Tibial artery (tissue), 4 donors: ENCODE measurements at regions not wholly inside any gene's neighbourhood (a gene's known extent, or its start where the extent isn't known, plus 50 kb on each side); places are given as distances from the start of the nearest gene placed in this dataset.

ENCODE experiments used
- DNase-seq, 2 donors: peaks; one replicate each; pipeline ENCODE4 v3.0.0-alpha.2; 2019
- H3K27ac ChIP-seq, 2 donors: fragments of 200-600 bp; sonication (generic) in 1 of 2; 1 replicate in 1 of 2; 2 replicates in 1 of 2; pipeline ENCODE4 v1.5.1; 2018 to 2019; ENCODE audit warnings: mild to moderate bottlenecking in 1 of 2
- H3K27me3 ChIP-seq, 2 donors: fragments of 200-600 bp; sonication (generic) in 1 of 2; one replicate each; pipeline versions ENCODE4 v1.5.1 to v1.6.0; 2016 to 2019
- H3K36me3 ChIP-seq, 3 donors: fragments of 200-600 bp; sonication (generic) in 2 of 3; one replicate each; pipeline ENCODE4 v1.5.1; 2016 to 2019; ENCODE audit warnings: mild to moderate bottlenecking in 2 of 3
- H3K4me1 ChIP-seq, 4 donors: fragments of 200-600 bp; sonication (generic) in 2 of 4; 1 replicate in 3 of 4; 2 replicates in 1 of 4; pipeline ENCODE4 v1.5.1; 2016 to 2019
- H3K4me3 ChIP-seq, 2 donors: fragments of 200-600 bp; sonication (generic) in 1 of 2; 1 replicate in 1 of 2; 2 replicates in 1 of 2; pipeline ENCODE4 v1.5.1; 2018 to 2019; ENCODE audit warnings: mild to moderate bottlenecking in 2 of 2
- H3K9me3 ChIP-seq, 3 donors: fragments of 200-600 bp; sonication (generic) in 1 of 3; one replicate each; pipeline ENCODE4 v1.5.1; 2016 to 2019
- intact Hi-C: fragments of 100-400 bp; cut with DNase I; formaldehyde crosslinking; loops from one replicate; pipeline ENCODE4 v1.15.0; 2023; ENCODE audit warnings: low total_unique reads
- TF ChIP-seq, protein P1 (sequence below), 2 experiments: fragments of 200-600 bp in 1 of 2; fragments of 450-650 bp in 1 of 2; IDR thresholded peaks; one replicate each; pipeline ENCODE4 v1.5.1; 2017 to 2019; ENCODE audit warnings: antibody characterized with exemption in 2 of 2, mild to moderate bottlenecking in 1 of 2, moderate library complexity in 1 of 2

DNA sequence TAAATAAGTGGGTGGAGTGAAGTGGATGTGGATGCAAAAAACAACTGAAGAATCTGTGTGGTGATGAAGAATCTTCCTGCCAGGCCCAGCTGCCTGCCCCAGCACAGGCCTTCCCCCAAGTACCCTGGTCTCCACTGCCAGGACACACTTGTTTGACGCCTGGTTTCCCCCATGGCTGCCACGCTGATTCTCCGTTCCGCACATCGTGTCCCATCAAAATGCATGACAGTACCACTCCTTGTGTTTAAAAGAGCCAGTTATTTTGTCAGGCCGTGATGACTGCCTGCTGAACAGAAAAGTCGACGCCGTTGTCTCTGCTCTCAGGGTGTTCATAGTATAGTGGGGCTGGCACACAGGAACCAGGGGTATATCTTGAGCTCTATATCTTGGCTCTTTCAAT, 50.3 kb upstream of the KYNU start:
- H3K36me3 ChIP-seq = no peaks in the 10 kb centered on the region
- TF ChIP-seq, protein P1, sequence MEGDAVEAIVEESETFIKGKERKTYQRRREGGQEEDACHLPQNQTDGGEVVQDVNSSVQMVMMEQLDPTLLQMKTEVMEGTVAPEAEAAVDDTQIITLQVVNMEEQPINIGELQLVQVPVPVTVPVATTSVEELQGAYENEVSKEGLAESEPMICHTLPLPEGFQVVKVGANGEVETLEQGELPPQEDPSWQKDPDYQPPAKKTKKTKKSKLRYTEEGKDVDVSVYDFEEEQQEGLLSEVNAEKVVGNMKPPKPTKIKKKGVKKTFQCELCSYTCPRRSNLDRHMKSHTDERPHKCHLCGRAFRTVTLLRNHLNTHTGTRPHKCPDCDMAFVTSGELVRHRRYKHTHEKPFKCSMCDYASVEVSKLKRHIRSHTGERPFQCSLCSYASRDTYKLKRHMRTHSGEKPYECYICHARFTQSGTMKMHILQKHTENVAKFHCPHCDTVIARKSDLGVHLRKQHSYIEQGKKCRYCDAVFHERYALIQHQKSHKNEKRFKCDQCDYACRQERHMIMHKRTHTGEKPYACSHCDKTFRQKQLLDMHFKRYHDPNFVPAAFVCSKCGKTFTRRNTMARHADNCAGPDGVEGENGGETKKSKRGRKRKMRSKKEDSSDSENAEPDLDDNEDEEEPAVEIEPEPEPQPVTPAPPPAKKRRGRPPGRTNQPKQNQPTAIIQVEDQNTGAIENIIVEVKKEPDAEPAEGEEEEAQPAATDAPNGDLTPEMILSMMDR (IDR thresholded peaks at IDR 0.05) = no peak
- no peaks in the 10 kb centered on the region for H3K27me3 ChIP-seq
- H3K4me1 ChIP-seq = no peaks in the 10 kb centered on the region
- H3K9me3 ChIP-seq = no peaks in the 10 kb centered on the region
- no peak overlapping the region for H3K27ac ChIP-seq
- H3K4me3 ChIP-seq = no peak overlapping the region
- intact Hi-C loops = no loop called here
- DNase-seq = no peak

DNA sequence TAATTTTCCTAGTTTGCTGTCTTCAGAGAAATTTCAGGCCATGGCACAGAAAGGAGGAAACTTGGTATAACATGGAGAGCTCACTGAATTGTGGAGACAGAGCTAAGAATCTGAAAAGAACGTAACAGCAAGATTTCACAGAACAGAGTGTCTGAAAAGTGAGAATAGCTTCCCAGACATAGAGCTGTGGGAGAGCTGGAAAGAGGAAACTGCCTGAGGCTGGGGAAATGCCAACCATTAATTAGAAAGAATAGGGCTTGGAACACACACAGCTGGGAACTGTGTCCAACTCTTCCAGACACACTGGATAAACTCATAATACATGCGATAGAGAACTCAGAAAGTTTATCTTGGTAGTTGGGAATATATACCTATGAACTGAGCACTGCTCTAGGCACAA, 51.6 kb upstream of the KYNU start:
- intact Hi-C loops = no loop called here
- no peak for DNase-seq
- TF ChIP-seq, protein P1 (IDR thresholded peaks at IDR 0.05) = no peak
- H3K27ac ChIP-seq = no peak overlapping the region
- H3K4me1 ChIP-seq = no peaks in the 10 kb centered on the region
- no peaks in the 10 kb centered on the region for H3K27me3 ChIP-seq
- no peak overlapping the region for H3K4me3 ChIP-seq
- H3K9me3 ChIP-seq = no peaks in the 10 kb centered on the region
- no peaks in the 10 kb centered on the region for H3K36me3 ChIP-seq

- no peaks in the 10 kb centered on the region for H3K9me3 ChIP-seq
- H3K27ac ChIP-seq = no peak overlapping the region
- no peaks in the 10 kb centered on the region for H3K4me1 ChIP-seq
- intact Hi-C loops = no loop called here
- TF ChIP-seq, protein P1 (IDR thresholded peaks at IDR 0.05) = no peak
- H3K36me3 ChIP-seq = no peaks in the 10 kb centered on the region
- no peak for DNase-seq
- no peak overlapping the region for H3K4me3 ChIP-seq
- no peaks in the 10 kb centered on the region for H3K27me3 ChIP-seq
Measured at GRCh38 chr2:142824756-142825155, 52.7 kb upstream of the KYNU start.

DNA sequence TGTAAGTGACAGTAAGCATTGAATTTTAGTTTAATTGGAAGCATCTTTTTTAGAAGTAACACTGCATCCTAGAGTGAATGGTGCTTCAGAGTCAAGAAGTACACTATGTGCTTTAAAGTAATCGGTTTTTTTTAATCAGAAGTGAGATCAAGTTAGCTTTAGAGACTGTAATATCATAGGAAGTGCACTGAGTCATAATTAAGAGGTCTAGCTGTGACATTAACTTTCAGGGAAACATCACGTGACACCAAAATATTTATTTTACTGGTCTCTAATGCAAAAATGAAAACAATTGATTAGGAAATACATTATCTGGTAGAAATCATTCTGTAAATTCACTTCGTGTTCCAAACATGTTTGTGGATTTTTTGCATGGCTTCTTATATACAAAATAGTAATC, 55.3 kb upstream of the KYNU start:
- intact Hi-C loops = no loop called here
- Histone ChIP-seq H3K9me3 (no peaks in the 10 kb centered on the region), H3K4me3 (no peak overlapping the region), H3K27me3 (no peaks in the 10 kb centered on the region), H3K4me1 (no peaks in the 10 kb centered on the region), H3K36me3 (no peaks in the 10 kb centered on the region), H3K27ac (no peak overlapping the region)
- DNase-seq = no peak
- TF ChIP-seq, protein P1 (IDR thresholded peaks at IDR 0.05) = no peak

DNA sequence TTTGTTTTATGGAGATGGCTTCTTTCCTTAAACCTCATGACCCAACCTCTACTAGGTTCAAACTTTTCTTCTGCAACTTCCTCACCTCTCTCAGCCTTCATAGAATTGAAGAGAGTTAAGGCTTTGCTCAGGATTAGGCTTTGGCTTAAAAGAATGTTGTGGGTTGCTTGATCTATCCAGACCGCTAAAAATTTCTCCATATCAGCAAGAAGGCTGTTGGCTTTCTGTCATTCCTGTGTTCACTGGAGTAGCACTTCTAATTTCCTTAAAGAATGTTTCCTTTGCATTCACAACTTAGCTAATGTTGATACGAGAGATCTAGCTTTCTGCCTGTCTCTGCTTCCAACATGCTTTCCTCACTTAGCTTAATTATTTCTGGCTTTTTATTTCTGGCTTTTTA, 58.1 kb upstream of the KYNU start:
- TF ChIP-seq, protein P1 (IDR thresholded peaks at IDR 0.05) = no peak
- intact Hi-C loops = no loop called here
- Histone ChIP-seq H3K4me1 (no peaks in the 10 kb centered on the region), H3K9me3 (no peaks in the 10 kb centered on the region), H3K36me3 (no peaks in the 10 kb centered on the region), H3K4me3 (no peak overlapping the region), H3K27me3 (no peaks in the 10 kb centered on the region), H3K27ac (no peak overlapping the region)
- no peak for DNase-seq

GRCh38 chr2:142815375-142815774, 62.1 kb upstream of the KYNU start:
- H3K4me1 ChIP-seq = no peaks in the 10 kb centered on the region
- TF ChIP-seq, protein P1 (IDR thresholded peaks at IDR 0.05) = no peak
- no peaks in the 10 kb centered on the region for H3K9me3 ChIP-seq
- no peaks in the 10 kb centered on the region for H3K27me3 ChIP-seq
- H3K36me3 ChIP-seq = no peaks in the 10 kb centered on the region
- no peak overlapping the region for H3K4me3 ChIP-seq
- H3K27ac ChIP-seq = no peak overlapping the region
- intact Hi-C loops = no loop called here
- DNase-seq = no peak
